ENCODE measurements at regions not wholly inside any gene's neighbourhood (a gene's known extent, or its start where the extent isn't known, plus 50 kb on each side); places are given as distances from the start of the nearest gene placed in this dataset.

GRCh38 chr1:229756666-229757065, 130.6 kb downstream of the URB2 start:
- H3K4me3 ChIP-seq (ENCODE audit: low read depth, low read length), result no peak overlapping the region
- TF ChIP-seq MAX (IDR thresholded peaks at IDR 0.05; ENCODE audit: low read depth, low read length), result no peak
- no peak for TF ChIP-seq CTCF (IDR thresholded peaks at IDR 0.05; ENCODE audit: low read depth, low read length)
- no peak for TF ChIP-seq MYC (IDR thresholded peaks at IDR 0.05; ENCODE audit: low read depth, low read length)
- TF ChIP-seq POLR2A (IDR thresholded peaks at IDR 0.05; ENCODE audit: extremely low read depth, insufficient read length), result no peak
- no peak for DNase-seq (ENCODE audit: low read depth)

GRCh38 chr1:229757226-229757625, 131.2 kb downstream of the URB2 start:
- no peak for TF ChIP-seq MYC (IDR thresholded peaks at IDR 0.05; ENCODE audit: low read depth, low read length)
- no peak for TF ChIP-seq CTCF (IDR thresholded peaks at IDR 0.05; ENCODE audit: low read depth, low read length)
- TF ChIP-seq POLR2A (IDR thresholded peaks at IDR 0.05; ENCODE audit: extremely low read depth, insufficient read length), result no peak
- no peak for TF ChIP-seq MAX (IDR thresholded peaks at IDR 0.05; ENCODE audit: low read depth, low read length)
- DNase-seq (ENCODE audit: low read depth), result no peak
- no peak overlapping the region for H3K4me3 ChIP-seq (ENCODE audit: low read depth, low read length)

- no peak overlapping the region for H3K4me3 ChIP-seq (ENCODE audit: low read depth, low read length)
- TF ChIP-seq MAX (IDR thresholded peaks at IDR 0.05; ENCODE audit: low read depth, low read length), result no peak
- no peak for TF ChIP-seq MYC (IDR thresholded peaks at IDR 0.05; ENCODE audit: low read depth, low read length)
- TF ChIP-seq POLR2A (IDR thresholded peaks at IDR 0.05; ENCODE audit: extremely low read depth, insufficient read length), result no peak
- no peak for TF ChIP-seq CTCF (IDR thresholded peaks at IDR 0.05; ENCODE audit: low read depth, low read length)
- DNase-seq (ENCODE audit: low read depth), result no peak
Observed at GRCh38 chr1:229758101-229759036, 132.3 kb downstream of the URB2 start.

GRCh38 chr1:229759037-229759435, 133.0 kb downstream of the URB2 start:
- DNase-seq (ENCODE audit: low read depth), result no peak
- H3K4me3 ChIP-seq (ENCODE audit: low read depth, low read length), result no peak overlapping the region
- no peak for TF ChIP-seq POLR2A (IDR thresholded peaks at IDR 0.05; ENCODE audit: extremely low read depth, insufficient read length)
- TF ChIP-seq MAX (IDR thresholded peaks at IDR 0.05; ENCODE audit: low read depth, low read length), result no peak
- TF ChIP-seq MYC (IDR thresholded peaks at IDR 0.05; ENCODE audit: low read depth, low read length), result no peak
- TF ChIP-seq CTCF (IDR thresholded peaks at IDR 0.05; ENCODE audit: low read depth, low read length), result no peak

- no peak for DNase-seq (ENCODE audit: low read depth)
- H3K4me3 ChIP-seq (ENCODE audit: low read depth, low read length), result no peak overlapping the region
- no peak for TF ChIP-seq MYC (IDR thresholded peaks at IDR 0.05; ENCODE audit: low read depth, low read length)
- no peak for TF ChIP-seq POLR2A (IDR thresholded peaks at IDR 0.05; ENCODE audit: extremely low read depth, insufficient read length)
- TF ChIP-seq MAX (IDR thresholded peaks at IDR 0.05; ENCODE audit: low read depth, low read length), result no peak
- TF ChIP-seq CTCF (IDR thresholded peaks at IDR 0.05; ENCODE audit: low read depth, low read length), result no peak
Observed at GRCh38 chr1:229759586-229759985, 133.5 kb downstream of the URB2 start.

Measured in NB4 (cell line).